Loucy (cell line): ENCODE measurements at regions not wholly inside any gene's neighbourhood (a gene's known extent, or its start where the extent isn't known, plus 50 kb on each side); places are given as distances from the start of the nearest gene placed in this dataset.

Experiments
- H2AFZ ChIP-seq: fragments of 200-600 bp; sonication (generic); 2 replicates; pipeline ENCODE4 v1.6.0; 2016; ENCODE audit warnings: antibody characterized with exemption, mild to moderate bottlenecking, low read length, moderate library complexity
- H3F3A ChIP-seq: fragments of 200-600 bp; 2 replicates; pipeline ENCODE4 v1.6.0; 2016; ENCODE audit warnings: antibody characterized with exemption, low read depth, mild to moderate bottlenecking
- H3K27me3 ChIP-seq: fragments of 200-600 bp; sonication (generic); 2 replicates; pipeline ENCODE4 v1.6.1; 2014; ENCODE audit warnings: low read length, mild to moderate bottlenecking; ENCODE audit not compliant: insufficient read depth, poor library complexity, severe bottlenecking
- H3K36me3 ChIP-seq: fragments of 200-600 bp; sonication (generic); 2 replicates; pipeline ENCODE4 v1.6.1; 2016; ENCODE audit warnings: low read length; ENCODE audit not compliant: insufficient read depth
- H3K4me1 ChIP-seq: fragments of 200-600 bp; sonication (generic); 2 replicates; pipeline ENCODE4 v1.5.1; 2014; ENCODE audit warnings: low read length, mild to moderate bottlenecking; ENCODE audit not compliant: insufficient read depth, poor library complexity, severe bottlenecking
- H3K4me2 ChIP-seq: fragments of 200-600 bp; sonication (generic); 2 replicates; pipeline ENCODE4 v1.6.0; 2014; ENCODE audit warnings: antibody characterized with exemption, low read length, low read depth, mild to moderate bottlenecking; ENCODE audit not compliant: poor library complexity, severe bottlenecking
- H3K4me3 ChIP-seq: fragments of 200-600 bp; sonication (generic); 2 replicates; pipeline ENCODE4 v1.5.1; 2014; ENCODE audit warnings: low read length, mild to moderate bottlenecking, mixed read lengths; ENCODE audit not compliant: poor library complexity, severe bottlenecking
- H3K79me2 ChIP-seq: fragments of 200-600 bp; sonication (generic); 2 replicates; pipeline ENCODE4 v1.6.1; 2014; ENCODE audit warnings: low read length; ENCODE audit not compliant: insufficient read depth
- H3K9ac ChIP-seq: fragments of 200-600 bp; sonication (generic); 2 replicates; pipeline ENCODE4 v1.6.0; 2014; ENCODE audit warnings: mild to moderate bottlenecking, low read depth, low read length, moderate library complexity; ENCODE audit not compliant: poor library complexity, severe bottlenecking
- H3K9me2 ChIP-seq: fragments of 200-600 bp; sonication (generic); replicated peaks from 2 replicates; pipeline ENCODE4 v1.6.1; 2016; ENCODE audit warnings: low read depth, low read length, mixed read lengths
- H3K9me3 ChIP-seq: fragments of 200-600 bp; sonication (generic); 2 replicates; pipeline ENCODE4 v1.6.1; 2014; ENCODE audit warnings: mild to moderate bottlenecking, antibody characterized with exemption, low read length, low read depth; ENCODE audit not compliant: insufficient read depth
- H4K20me1 ChIP-seq: fragments of 200-600 bp; sonication (generic); 2 replicates; pipeline ENCODE4 v1.6.0; 2014; ENCODE audit warnings: antibody characterized with exemption, low read length, mild to moderate bottlenecking; ENCODE audit not compliant: insufficient read depth, poor library complexity, severe bottlenecking
- EZH2phosphoT487 ChIP-seq: fragments of 200-600 bp; IDR thresholded peaks from 2 replicates; pipeline ENCODE4 v1.6.1; 2018; ENCODE audit warnings: antibody characterized with exemption, mild to moderate bottlenecking, moderate library complexity, borderline replicate concordance
- TF ChIP-seq, protein P1 (sequence below): fragments of 200-600 bp; sonication (generic); conservative IDR thresholded peaks from 2 replicates; pipeline ENCODE4 v1.5.1; 2014; ENCODE audit warnings: mild to moderate bottlenecking, antibody characterized with exemption, low read length

- Histone ChIP-seq H3K9me3 (no peaks in the 10 kb centered on the region; the same call in 1 of the 2 replicates), H3K9ac (no peak overlapping the region), H3K4me2 (no peak overlapping the region), H2AFZ (no peak overlapping the region), H3K79me2 (no peaks in the 10 kb centered on the region), H3F3A (no peaks in the 10 kb centered on the region), H3K27me3 (no peaks in the 10 kb centered on the region), H3K4me3 (no peak overlapping the region), H3K36me3 (no peaks in the 10 kb centered on the region), H4K20me1 (no peaks in the 10 kb centered on the region), H3K9me2 (no peaks in the 10 kb centered on the region), H3K4me1 (no peaks in the 10 kb centered on the region)
- no peak for TF ChIP-seq EZH2phosphoT487
- TF ChIP-seq, protein P1, sequence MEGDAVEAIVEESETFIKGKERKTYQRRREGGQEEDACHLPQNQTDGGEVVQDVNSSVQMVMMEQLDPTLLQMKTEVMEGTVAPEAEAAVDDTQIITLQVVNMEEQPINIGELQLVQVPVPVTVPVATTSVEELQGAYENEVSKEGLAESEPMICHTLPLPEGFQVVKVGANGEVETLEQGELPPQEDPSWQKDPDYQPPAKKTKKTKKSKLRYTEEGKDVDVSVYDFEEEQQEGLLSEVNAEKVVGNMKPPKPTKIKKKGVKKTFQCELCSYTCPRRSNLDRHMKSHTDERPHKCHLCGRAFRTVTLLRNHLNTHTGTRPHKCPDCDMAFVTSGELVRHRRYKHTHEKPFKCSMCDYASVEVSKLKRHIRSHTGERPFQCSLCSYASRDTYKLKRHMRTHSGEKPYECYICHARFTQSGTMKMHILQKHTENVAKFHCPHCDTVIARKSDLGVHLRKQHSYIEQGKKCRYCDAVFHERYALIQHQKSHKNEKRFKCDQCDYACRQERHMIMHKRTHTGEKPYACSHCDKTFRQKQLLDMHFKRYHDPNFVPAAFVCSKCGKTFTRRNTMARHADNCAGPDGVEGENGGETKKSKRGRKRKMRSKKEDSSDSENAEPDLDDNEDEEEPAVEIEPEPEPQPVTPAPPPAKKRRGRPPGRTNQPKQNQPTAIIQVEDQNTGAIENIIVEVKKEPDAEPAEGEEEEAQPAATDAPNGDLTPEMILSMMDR, result no peak
Observed at GRCh38 chr6:153698001-153698400, 341.0 kb upstream of the OPRM1 start.

GRCh38 chr6:153677522-153677921, 361.5 kb upstream of the OPRM1 start:
- Histone ChIP-seq H3K9me2 (no peaks in the 10 kb centered on the region), H3K4me1 (no peaks in the 10 kb centered on the region), H3K9ac (no peak overlapping the region), H3K27me3 (no peaks in the 10 kb centered on the region), H3K4me3 (no peak overlapping the region), H3K36me3 (no peaks in the 10 kb centered on the region), H3K9me3 (no peaks in the 10 kb centered on the region), H3F3A (no peaks in the 10 kb centered on the region), H2AFZ (no peak overlapping the region), H3K4me2 (no peak overlapping the region), H3K79me2 (no peaks in the 10 kb centered on the region), H4K20me1 (no peaks in the 10 kb centered on the region)
- no peak for TF ChIP-seq EZH2phosphoT487
- TF ChIP-seq, protein P1, result no peak

GRCh38 chr6:153673750-153674149, 365.3 kb upstream of the OPRM1 start:
- Histone ChIP-seq H3K4me1 (no peaks in the 10 kb centered on the region), H3F3A (no peaks in the 10 kb centered on the region), H3K9me2 (no peaks in the 10 kb centered on the region), H3K9ac (no peak overlapping the region), H3K36me3 (no peaks in the 10 kb centered on the region), H3K27me3 (no peaks in the 10 kb centered on the region), H3K4me3 (no peak overlapping the region), H4K20me1 (no peaks in the 10 kb centered on the region), H2AFZ (no peak overlapping the region), H3K9me3 (no peaks in the 10 kb centered on the region), H3K4me2 (no peak overlapping the region), H3K79me2 (no peaks in the 10 kb centered on the region)
- TF ChIP-seq, protein P1, result no peak
- TF ChIP-seq EZH2phosphoT487, result no peak
